ENCODE measurements at regions not wholly inside any gene's neighbourhood (a gene's known extent, or its start where the extent isn't known, plus 50 kb on each side); places are given as distances from the start of the nearest gene placed in this dataset.

DNA sequence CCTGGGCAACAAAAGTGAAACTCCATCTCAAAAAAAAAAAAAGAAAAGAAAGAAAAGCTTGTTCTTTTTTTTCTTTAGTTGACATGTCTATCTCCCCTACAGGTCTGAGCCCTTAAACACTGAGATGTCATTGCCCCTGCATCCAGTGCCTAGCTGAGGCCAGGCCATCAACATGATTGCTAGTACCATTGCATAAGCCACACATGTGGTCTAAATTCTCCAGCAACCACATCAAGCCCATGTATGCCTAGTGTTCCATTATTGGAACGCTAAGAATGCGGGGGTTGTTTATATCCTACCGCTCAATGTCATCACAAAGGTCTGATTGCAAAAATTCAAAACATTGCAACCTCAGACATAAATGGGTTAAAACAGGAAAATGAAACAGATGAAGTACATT lies 62.7 kb downstream of the NPTX2 start:
- no peak for DNase-seq

DNA sequence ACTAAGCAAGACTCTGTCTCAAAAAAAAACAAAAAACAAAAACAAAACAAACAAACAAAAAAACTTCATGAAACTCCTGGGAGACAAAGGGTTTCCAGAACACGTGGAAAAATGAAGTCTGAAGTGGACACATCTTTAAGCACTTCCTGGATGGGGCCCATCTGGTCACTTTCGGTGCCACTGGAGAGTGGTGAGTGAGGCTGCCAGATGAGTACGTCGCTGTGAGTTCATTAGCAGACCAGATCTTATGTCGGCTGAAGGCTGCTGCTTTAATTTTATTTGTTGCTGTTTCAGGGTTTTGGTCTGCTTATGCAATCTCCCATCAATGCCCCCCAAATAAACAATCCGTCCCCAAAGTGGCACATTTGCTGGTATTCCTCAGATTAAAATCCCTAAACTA lies 64.4 kb downstream of the NPTX2 start:
- DNase-seq: no peak

DNA sequence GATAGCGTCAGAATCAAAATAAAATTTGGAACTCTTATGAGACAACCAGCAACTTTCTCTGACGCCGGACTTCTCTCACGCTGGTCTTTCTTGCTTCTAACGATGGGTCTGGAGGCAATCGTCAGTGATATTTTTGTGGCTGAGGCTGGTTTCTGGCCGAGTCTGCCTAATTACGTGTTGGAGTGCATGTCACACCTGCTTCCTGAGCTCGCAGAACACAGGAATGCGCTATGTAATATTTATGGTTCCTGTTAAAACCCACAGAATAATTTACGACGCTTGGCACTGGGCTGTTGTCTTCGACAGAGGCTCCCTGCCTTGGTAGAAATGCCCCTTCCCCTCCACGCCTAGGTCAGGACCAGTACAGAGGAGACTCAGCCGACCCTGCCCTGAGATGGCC lies 64.9 kb downstream of the NPTX2 start:
- DNase-seq: no peak

DNA sequence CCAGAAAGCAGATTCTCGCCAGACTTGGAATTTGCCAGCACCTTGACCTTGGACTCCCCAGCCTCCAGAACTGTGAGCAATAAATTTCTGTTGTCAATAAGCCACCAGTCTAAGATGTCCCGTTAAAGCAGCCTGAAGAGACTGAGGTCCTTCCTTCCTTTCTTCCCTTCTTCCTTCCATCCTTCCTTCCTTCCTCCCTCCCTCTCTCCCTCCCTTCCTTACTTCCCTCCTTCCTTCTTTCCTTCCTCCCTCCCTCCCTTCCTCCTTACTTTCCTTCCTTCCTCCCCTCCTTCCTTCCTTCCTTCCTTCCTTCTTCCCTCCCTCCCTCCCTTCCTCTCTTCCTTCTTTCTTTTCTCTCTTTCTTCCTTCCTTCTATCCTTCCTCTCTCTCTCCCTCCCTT lies 66.4 kb downstream of the NPTX2 start:
- no peak for DNase-seq

DNA sequence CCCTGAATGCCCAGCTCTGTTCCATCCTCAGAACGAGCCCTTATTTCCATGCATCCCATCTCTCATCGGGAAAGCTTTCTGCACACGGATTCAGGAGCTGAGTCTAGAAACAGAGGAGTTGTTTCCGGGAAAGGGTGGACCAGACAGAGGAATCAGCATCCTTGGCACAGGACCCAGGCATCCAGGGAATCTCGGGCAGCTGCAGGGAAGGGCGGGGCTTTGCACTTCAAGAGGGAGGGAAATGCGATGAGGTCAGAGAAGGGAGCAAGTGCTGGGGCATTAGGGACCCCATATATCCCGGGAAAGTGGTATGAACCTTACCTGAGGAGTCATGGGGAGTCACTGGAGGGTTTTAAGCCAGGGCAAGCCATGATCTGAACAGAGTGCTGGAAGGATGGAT lies 68.5 kb downstream of the NPTX2 start:
- DNase-seq: no peak

DNA sequence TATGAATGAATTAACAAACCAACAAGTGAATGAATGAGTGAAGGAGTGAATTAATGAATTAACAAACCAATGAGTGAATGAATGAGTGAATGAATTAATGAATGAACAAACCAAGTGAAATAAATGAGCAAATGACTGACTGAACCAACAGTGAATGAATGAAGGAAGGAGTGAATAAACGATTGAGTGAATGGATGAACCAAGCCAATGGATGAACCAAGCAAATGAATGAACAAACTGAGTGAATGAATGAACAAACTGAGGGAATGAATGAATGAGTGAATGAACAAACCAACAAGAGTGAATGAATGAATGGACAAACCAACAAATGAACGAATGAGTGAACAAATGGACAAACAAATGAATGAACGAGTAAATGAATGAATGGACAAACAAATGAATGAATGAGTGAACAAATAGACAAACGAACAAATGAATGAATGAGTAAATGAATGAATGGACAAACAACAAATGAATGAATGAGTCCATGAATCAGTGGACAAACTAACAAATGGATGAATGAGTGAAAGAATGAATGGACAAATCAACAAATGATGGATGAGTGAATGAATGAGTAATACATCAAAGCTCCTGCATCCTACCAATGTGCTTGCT lies 69.5 kb downstream of the NPTX2 start:
- DNase-seq: no peak

DNA sequence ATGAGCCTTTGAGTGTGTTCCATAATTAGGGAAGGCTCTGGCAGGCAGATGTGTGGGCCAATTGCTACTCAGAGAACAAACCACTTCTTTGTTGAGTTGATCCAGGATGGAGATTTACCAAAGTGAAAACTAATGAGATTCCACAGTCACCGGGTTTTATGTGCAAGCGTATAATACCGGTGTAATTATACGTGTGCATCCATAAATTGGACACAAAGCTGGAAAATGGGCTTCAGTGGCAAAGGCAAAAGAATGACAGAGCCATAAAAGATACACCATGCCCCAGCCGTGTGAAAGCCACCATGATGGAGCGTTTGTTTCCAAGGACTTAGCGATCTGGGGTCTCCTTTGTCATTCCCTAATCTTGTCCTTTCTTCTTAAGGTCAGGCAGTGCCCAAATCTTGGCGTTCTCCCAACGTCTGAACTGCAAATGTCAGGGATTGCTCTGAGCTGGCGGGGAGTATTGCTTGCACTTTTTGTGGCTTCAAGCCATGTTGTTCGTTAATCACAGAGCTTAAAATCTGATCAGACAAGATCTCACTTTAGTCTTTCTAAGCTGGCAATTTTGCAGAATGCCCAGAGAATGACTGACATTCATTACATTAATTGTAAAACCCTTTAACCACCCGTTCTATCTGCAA lies 70.1 kb downstream of the NPTX2 start:
- DNase-seq: no peak

DNA sequence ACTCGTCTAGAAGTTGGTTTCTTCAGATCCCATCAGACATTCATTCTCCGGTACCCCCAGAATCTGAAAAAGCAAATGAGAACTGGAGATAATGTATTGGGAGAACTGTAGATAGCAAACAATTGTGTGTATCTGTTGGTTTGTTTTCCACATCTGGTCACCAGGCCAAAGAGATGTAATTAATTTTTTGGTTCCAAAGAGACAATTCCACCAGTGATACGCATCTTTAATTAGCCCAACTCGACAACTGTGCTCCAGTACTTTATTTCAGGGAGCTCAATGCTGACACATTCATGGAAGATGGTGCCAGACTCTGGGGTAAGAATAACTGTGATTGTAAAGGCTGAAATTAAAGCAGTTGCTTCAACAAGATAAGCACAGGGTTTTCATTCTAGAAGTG lies 74.5 kb downstream of the NPTX2 start:
- DNase-seq: no peak

DNA sequence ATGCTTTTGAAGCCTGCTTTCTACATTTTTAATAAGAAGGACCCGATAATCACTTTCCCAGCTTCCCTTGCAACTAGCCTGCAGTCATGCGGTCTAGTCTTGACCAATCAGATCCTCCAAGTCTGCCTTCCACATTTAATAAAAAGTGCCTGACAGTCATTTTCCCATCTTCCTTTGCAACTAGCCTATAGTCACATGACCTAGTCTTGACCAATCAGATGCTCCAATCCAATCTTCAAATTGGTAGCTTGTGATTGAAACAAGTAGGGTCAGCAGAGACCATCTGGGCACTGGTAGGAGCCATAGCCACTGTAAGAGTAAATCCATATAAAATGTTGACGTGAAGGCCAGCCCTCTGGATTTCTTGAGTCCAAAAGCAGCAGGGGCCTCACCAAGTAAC lies 80.0 kb downstream of the NPTX2 start:
- DNase-seq: no peak

DNA sequence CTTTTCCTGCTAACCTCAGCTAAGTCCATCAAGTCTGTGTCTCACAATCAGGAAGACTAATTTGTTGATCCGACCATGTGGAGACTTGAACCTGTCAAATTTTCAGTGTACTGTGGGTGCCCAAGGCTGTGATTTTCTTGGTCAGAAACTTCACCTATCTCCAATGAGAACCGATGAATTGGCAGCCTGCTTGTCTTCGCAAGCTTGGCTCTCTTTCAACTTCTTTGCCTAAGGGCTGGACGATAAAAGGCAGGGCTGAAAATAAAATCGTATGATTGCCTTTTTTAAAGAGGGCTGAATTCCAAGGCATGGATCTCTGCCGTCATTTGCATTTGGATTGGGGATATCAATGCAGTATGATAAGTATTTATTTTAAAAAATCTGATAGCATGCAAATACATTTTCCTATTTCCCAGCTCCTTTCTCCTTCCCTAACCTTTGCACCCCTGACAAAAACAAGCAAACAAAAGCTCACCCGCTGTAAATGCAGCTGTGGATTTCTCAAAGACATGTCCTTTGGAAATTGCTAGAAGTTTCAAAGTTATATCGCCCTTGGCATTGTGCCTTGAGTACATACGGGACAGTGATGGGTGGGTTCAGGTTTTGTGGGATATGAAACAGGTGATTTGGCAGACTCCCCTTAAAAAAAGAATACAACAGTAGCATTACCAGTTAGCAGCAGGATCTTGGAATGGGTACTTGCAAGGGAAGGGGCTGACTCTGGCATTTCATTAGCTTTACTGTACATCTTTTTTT lies 80.6 kb downstream of the NPTX2 start:
- no peak for DNase-seq

DNA sequence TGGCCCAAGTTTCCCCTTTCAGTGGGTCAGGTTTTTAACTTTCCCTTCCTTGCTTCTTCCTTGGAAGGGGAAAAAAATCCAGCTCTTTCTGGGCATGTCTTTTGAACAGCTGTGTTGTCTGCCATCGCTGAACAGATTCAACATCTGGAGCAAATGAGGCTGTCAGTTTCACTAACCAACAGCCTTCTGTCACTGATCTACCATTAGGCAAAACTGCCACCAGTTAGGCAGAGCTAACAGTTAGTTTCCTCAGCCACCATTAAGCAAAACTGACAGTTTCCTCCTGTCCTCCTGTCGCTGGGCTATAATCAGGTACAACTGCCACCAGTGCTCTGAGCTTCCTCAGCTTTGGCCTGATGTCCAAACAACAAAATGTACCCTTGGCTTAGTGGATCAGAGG lies 81.9 kb downstream of the NPTX2 start:
- DNase-seq: no peak

DNA sequence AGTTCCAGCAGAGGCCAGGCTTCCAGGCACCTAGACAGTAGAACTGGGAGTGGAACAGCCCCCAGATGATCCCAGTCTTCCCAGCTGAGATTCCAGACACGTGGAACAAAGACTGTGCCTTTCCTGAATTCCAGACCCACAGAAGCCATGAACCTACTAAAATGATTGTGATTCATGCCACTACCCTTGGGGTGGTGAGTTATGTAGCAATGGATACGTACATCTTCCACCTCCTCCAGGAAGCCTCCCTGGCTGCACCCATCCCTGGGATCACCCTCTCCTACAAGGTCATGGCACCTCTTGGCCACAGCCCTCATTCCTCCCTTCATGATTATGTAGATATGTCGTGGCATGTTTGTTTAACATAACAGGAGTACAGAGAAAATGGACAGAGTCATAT lies 83.4 kb downstream of the NPTX2 start:
- no peak for DNase-seq

DNA sequence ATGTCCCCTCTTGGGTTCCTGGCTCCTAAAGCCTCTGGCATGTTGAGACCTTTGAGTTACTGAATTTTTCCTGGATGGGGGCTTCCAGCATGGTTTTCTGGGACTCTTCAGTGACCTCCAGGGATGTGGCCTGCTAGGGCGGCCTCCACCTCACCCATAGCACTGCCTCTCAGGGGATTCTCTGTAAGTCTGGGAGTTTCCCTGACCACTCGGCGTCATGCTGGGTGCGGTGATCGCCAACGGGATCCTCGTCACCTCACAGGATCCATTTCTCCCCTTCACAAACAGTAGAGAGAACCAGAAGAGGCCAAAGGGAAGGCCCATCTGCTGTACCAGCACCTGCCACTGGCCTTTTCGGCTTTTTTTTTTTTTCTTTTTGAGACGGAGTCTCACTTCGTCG lies 84.3 kb downstream of the NPTX2 start:
- no peak for DNase-seq

DNA sequence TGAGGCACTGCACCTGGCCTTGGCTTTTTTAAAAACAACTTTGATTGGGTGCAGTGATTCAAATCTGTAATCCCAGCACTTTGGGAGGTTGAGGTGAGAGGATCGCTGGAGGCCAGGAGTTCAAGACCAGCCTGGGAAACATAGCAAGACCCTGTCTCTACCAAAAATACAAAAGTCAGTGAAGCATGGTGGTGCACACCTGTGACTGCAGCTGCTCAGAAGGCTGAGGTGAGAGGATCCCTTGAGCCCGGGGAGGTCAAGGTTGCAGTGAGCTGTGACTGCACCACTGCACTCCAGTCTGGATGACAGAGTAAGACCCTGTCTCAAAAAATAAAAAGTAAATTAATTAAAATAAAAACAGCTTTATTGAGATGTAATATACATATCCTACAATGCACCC lies 84.9 kb downstream of the NPTX2 start:
- no peak for DNase-seq

DNA sequence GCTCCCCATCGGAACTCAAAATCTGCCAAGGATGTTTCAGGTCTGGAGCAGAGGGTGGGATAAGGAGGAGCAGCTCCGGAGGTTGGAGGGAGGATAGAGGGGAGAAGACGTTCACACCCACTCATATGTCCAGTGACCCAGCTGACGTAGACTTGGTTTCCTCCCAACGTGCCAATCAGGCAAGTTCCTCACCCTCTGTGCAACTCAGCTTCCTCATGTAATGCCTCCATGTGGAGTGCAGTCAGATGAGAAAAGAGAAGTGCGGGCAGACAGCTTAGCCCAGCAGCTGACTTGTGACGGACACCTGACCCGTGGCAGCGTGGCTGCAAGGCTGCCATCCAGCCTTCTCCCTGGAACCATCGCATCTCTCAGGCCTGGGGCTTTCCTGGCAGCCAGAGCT lies 86.8 kb downstream of the NPTX2 start:
- no peak for DNase-seq

DNA sequence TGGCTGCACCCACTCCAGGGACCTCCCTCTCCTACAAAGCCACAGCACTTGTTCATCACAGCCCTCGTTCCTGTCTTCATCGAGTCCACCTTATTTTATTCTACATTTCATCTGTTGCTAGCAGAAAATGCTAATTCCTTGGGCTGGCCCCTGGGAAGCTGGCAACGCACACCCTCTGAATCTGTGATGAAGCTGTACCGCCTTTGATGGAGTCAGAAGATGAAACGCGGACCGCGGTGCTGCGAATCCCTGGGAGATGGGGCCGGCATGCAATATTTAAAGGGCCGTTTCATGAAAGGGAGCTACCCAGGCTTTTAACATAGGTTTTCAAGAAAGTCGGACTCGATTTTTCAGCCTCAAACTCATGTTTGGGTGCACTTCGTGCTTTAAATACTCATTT lies 88.5 kb downstream of the NPTX2 start:
- no peak for DNase-seq

DNA sequence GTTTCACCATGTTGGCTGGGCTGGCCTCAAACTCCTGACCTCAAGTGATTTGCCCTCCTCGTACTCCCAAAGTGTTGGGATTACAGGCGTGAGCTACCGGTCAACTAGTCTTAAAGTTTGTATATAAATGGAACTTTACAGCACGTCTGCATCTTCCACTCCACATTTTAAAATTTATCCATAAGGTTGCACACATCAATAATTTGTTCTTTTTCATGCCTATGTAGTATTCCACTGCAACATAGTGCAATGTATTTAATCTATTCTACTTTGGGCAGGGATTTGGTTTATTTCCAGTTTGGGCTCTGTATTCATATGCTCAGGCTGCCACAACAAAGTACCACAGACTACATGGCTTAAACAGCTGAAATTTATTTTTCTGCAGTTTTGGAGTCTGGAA lies 90.0 kb downstream of the NPTX2 start:
- no peak for DNase-seq

DNA sequence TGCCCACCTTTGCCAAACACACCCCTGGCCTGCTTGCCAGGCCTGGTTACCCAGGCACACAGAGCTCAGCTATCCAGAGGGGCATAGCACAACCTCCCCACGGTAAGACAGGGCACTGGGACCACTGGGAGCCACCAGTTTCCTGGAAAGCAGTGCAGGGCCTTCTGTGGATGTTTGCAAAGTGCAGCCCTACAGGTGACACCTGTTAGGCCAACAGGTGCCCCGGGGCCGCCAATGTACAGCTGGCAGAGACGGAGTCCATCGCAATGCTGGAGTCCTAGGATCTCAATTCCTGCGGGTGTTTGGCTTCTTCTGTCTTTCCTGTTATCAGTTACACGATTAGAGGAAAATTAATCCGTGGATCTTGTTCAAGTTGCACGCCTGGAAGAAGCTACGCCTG lies 94.9 kb downstream of the NPTX2 start:
- no peak for DNase-seq

DNA sequence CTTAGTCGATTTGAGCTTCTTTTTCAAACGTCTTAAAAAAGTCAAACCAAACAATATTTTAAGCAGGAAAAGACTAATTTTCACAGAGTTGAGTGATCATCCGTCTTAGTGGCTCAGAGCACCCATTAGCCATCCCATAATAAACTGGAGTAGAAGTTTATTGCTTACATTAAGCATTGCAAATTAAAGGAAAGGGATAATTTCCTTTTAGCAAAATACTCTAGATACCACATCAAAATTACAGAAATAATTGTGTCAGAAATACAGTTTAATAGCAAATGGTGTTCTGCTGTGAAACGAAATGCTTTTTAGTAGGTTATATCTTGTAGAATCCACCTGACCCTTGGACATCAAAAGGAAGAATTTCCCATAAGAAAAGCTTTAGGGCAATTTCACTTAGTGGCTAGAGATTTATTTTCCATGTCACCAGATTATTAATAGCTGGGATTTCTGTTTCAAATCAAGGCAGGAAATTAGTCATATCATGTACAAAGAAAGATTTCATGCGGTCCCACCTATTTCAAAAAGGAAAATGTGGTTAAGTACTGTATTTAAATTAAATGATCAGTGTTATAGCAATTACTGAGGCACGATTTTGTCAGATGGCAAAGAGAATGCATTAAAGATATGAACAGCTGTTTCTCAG lies 96.2 kb downstream of the NPTX2 start:
- no peak for DNase-seq

DNA sequence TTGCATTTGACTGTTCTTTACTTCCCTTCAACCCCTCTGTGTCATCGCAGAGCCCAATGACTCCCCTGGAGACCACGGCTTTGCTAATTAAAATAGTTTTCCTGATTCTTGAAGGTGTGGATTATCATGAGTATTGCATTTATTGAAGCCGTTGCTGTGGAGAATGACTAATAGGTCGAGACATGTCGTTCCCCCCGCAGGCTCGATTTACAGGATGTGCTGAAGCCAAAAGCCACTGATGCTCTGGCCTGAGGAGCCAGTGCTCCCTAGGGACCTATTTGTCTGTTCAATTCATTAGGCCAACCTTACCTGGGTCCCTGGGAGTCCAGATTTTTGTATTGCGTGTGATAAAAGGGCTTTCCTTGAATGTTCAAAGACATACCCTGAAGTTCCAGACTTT lies 102.3 kb downstream of the NPTX2 start:
- no peak for DNase-seq

DNA sequence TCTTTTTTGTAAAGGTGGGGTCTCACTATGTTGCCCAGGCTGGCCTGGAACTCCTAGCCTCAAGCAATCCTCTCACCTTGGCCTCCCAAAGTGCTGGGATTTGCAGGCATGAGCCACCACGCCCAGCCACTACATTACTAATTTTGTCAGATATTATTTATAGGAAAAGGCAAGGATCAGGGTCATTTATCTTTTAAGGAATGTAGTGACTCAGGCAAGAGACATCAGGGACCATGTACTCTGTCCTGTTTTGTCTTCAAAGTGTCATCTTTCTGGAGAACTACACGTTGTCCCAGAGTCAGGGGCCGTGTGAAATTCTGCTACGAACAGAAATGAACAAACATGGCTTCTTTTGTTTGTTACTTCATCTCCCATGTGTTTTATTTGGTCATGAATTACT lies 105.3 kb downstream of the NPTX2 start:
- no peak for DNase-seq

DNA sequence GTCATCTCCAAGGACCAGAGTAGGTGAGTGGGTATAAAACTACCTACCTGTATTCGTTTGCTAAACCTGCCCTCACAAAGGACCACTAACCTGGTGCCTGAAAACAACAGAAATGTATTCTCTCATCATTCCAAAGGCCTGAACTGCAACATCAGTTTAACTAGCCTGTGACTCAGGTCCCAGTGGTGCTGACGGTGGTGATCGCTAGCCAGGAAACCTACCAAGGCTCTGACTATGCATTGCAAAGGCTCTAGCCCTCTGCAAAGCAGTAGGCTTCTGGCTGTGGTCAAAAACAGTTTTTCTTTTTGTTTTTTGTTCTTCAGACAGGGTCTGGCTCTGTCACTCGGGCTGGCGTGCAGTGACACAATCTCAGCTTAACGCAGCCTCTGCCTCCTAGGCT lies 107.5 kb downstream of the NPTX2 start:
- no peak for DNase-seq

DNA sequence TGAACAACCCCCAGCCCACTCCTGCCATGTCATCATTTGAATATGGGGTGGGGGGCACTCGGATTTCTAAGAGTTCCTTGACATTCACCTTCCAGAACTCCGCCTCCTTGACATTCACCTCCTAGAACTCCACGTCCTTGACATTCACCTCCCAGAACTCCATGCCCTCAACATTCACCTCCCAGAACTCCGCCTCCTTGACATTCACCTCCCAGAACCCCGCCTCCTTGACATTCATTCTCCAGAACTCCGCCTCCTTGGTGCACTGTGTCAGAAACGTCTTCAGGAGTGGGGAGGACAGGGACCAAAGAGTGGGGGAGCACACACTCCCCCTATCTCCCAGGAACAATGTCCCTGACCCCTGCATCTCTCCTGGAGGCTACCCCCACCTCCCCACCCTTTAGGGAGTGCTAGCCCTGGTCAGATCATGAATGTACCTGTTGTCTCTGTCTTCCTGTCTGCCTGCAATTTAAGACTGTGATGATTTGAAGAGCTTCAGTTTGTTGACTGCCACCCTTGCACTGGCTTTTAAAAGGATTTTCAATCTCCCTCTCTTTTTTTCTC lies 110.1 kb downstream of the NPTX2 start:
- no peak for DNase-seq

DNA sequence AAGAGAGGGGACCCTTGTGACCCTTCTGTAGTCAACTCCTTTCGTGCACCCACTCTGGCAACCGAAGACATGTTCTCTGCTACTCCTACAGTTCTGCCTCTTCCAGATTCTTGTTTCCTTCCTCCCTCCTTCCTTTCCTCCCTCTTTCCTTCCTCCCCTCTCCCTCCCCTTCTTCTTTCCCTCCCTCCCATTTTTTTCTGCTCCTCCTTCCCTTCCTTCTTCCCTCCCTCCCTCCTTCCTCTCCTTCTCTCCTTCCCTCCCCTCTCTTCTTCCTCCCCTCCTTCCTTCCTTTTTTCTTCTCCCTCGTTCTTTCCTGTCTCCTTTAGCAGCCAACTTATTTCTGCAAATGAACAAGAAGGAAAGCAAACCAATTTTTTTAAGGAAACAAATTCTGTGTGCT lies 111.5 kb downstream of the NPTX2 start:
- DNase-seq: no peak

All from CD4-positive, alpha-beta T cell treated with Interleukin-1 beta for 1 hour (primary cell).